ENCODE measurements at regions not wholly inside any gene's neighbourhood (a gene's known extent, or its start where the extent isn't known, plus 50 kb on each side); places are given as distances from the start of the nearest gene placed in this dataset.
"Not testable (repeated sequence)": the region's sequence is repeated elsewhere in the genome, so short reads cannot be mapped to it uniquely, and the experiment has no call there.

DNA sequence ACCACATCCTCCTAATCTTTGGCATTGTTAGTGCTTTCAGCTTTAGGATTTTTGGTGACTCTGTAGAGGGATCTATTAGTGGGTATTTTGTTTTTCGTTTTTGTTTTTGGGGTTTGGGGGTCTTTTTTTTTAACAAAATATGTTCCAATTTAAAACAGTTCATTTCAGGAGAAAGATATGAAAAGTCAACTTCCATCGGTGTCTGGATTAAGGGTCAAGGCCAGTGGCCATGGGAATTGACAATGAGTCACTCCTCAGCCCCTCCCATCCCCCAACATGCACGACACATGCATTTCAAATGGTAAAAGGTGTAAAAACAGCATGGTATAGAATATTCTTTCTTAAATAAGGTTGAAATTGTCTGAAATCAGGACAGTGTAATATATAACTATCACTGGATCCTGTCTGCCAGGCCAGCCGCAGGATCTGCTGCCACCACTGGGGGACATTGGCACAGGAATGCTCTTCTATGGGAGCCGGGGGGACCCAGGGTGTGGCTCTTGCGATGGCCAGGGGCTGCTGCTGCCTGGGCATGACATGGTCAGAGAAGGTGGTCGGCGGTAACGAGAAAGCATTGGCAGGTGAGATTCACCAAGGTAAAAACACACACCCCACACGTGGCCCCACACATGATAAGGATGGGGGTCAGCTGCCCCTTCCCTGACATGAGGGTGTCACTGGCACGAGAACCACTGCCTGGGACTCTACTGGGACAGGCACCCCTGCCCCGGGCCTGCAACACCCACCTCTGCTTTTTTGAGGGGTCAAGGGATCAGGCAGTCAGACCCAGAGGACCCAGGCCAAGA lies 126.2 kb upstream of the KCTD7 start:
- DNase-seq (ENCODE audit: low read depth, low spot score): no peak

DNA sequence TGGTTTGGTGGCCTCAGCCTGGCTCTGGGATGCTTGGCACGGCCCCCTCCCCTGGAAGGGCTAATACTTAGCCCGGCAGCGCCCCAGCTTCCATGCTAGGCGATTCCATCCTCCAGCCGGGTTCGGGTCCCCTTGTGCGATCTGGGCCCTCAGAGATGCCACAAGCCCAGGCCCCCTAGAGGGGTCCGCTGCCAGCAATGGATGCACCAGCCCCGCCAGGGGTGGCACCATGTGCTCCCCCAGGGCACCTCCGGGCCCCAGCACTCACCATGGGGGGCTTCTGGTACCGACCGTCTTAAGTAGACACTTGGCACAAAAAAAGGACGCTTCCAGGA lies 125.7 kb upstream of the KCTD7 start:
- no peak for DNase-seq (ENCODE audit: low read depth, low spot score)

DNA sequence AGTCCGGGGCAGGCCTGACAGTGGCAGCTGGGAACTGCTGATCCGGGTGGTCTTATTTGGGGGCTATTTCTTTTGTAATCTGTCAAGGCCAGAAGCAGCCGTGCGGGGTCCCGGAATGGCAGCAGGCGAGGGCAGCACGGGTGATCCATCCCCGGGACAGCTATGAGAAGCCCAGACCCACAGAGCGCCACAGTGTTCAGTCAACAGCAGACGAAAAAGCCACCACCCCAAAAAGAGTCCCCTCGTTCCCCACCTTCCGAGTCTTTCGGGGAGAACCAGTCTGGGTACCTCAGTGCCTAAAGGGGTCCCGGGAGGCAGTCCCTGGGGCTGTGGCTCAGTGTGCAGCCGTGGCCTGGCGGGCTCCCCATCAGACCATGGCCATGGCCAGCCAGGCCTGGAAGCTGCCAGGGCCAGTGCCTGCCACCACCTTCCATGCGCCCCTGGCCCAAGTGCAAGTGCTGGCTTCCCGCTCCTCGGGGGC lies 125.1 kb upstream of the KCTD7 start:
- no peak for DNase-seq (ENCODE audit: low read depth, low spot score)

DNA sequence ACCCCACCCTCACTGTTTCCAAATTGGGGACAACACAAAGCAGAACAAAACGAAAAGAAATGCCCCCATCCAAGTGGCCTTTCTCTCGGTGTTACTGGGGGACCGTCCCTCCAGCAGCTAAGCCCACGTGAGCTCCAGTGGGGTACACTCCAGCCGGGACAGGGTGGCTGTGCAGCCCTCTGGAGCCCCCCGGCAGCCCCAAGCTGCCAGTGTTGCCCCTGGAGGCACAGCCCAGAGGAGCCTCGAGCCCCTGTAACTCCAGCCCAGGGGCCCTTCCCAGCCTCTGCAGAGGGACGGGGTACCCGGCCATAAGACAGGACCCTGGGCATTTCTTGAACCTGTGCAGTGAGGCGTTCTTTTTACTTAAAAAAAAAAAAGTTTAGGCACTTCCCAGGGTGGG lies 124.5 kb upstream of the KCTD7 start:
- DNase-seq (ENCODE audit: low read depth, low spot score): no peak

DNA sequence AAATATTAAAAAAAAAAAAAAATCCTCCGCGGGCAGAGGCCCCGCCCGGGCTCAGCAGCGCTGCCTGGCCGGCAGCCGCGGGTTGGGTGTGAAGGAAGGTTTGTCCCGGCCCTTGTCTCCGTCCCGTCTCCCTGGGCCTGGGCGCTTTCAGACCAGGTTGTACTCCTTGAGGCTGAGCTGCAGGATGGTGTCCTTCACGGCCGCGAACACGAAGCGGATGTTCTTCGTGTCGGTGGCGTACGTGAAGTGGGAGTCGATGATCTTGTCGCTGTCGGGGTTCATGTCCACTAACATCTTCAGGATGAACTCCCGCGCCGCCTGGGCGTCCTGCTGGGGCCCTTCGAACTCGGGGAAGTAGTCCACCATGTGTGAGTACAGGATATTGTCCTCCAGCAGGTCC lies 123.7 kb upstream of the KCTD7 start:
- no peak for DNase-seq (ENCODE audit: low read depth, low spot score)

DNA sequence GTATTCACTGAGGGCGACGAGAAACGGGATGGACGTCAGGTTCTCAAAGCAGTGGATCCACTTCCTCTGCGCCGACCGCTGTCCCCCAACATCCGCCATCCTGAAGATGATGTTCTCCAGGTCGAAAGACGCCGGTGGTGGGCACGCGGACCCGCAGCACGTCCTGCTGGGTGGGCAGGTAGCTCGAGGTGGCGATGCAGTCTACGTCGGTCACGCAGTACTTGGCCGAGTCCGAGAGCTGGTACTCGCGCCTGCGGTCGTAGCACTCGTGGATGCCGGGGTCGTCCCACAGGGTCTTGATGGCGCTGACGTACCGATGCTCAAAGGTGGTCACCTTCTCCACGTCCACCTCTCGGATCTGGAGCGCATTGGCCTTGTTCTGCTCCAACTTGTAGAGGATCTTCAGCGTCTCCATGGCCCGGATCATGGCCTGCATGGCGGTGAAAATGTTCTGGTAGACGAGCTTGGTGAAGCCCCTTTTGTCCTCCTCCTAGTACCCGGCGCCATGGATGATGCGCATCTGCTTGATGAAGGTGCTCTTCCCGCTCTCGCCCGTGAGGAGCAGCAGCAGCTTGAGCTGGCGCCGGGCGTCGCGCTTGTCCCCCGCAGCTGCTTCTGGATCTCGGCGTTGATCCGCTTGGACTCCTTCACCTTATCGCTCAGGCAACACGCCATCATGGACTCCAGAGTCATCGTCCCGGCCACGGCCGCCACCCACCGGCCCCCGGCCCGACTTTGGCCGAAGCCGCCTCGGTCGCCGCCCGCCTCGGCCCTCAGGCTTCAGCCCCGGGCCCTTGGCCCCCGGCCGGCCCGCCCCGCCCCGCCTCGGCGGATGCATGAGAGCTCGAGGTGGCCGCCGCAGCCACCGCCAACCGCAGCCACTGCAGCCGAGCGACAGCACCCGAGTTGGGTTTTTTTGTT lies 122.9 kb upstream of the KCTD7 start:
- DNase-seq (ENCODE audit: low read depth, low spot score): no peak

DNA sequence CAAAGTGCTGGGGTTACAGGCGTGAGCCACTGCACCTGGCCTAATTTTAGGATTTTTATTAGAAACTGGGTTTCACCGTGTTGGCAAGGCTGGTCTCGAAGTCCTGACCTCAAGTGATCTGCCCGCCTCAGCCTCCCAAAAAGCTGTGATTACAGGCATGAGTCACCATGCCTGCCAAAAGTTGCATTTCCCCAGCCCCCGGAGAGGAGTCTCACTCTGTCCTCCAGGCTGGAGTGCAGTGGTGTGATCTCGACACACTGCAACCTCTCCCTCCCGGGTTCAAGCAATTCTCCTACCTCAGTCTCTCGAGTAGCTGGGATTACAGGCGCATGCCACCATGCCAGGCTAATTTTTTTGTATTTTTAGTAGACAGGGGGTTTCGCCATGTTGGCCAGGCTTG lies 122.0 kb upstream of the KCTD7 start:
- not testable (repeated sequence) for DNase-seq (ENCODE audit: low read depth, low spot score)

DNA sequence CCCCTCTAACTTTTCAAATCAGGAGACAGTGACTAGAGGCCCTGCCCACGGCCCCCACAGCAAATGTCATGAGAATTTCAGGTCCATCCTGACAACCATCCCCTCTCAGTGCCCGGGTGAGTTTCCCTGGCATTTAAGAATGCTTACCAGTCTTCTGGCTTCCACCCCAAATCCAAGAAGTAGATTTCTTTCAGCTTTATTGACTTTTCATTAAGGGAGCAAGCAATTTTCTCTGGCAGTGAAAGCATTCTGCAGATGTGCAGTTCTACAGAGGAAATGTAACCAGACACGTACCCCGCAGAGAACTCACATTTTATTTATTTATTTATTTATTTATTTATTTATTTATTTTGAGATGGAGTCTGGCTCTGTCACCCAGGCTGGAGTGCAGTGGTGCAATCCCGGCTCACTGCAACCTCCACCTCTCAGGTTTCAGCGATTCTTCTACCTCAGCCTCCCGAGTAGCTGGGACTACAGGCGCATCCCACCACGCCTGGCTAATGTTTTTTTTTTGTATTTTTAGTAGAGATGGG lies 120.9 kb upstream of the KCTD7 start:
- no peak for DNase-seq (ENCODE audit: low read depth, low spot score)

DNA sequence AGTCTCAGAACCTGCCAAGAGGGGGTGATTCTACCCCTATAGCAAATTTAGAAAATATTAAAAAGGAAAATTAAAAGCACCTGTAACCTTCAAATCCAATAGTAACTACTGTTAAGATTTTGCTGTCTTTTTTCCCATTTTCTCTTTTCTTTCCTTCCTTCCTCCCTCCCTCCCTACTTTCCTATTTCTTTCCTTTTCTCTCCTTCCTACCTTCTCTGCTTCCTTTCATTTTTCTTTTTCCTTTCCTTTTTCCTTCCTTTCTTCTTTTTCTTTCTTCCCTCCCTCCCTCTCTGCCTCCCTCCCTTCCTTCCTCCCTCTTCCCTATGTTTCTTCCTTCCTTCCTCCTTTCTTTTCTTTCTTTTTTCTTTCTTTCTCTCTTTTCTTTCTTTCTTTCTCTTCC lies 120.2 kb upstream of the KCTD7 start:
- no peak for DNase-seq (ENCODE audit: low read depth, low spot score)

DNA sequence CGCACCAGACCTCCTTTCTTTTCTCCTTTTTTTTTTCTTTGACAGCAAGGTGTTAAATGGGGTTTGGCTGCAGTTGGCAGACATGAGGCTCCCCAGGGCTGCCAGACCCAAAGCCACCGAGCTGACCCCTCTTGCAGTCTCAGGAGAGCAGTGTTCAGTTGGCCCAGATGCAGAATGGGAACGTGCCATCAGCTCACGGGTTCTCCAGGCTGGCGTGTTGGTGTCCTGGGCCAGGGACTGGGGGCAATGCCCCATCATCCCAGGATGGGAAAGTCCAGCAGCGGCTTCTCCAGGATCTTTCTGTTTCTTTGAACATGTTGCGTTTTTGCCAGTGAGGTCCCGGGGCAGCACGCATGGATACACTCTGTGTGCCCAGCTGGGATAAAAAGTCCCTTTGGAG lies 114.6 kb upstream of the KCTD7 start:
- no peak for DNase-seq (ENCODE audit: low read depth, low spot score)

DNA sequence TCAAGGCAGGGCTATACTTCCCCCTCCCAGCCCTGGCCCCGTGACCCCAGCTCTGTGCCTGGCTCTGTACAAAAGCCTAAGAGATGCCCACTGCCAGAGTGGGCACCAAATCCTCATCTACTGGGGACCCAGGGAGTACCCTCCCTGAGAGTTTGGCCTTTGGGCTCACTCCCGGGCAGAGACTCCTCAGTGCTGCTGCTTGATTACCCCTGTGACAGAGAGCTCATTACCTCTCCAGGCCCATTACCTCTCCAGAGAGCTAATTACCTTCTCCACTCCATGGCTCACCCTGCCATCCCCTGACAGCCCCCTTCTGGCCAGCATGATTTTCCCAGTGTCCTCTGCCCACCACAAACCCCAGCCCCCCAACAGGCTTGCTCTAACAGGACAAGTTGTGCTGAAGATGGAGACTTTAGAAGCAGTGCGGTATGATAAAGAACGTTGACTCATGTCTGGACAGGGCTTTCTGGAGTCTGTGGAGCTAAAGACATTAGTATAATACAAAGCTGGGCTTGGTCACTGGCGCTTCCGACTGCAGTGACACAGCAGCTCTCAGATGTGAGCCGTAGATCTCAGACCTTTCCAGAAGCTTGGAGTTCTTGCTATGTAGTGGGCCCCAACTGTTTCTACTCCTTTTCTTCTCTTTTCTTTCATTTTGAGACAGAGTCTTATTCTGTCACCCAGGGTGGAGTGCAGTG lies 111.3 kb upstream of the KCTD7 start:
- no peak for DNase-seq (ENCODE audit: low read depth, low spot score)

DNA sequence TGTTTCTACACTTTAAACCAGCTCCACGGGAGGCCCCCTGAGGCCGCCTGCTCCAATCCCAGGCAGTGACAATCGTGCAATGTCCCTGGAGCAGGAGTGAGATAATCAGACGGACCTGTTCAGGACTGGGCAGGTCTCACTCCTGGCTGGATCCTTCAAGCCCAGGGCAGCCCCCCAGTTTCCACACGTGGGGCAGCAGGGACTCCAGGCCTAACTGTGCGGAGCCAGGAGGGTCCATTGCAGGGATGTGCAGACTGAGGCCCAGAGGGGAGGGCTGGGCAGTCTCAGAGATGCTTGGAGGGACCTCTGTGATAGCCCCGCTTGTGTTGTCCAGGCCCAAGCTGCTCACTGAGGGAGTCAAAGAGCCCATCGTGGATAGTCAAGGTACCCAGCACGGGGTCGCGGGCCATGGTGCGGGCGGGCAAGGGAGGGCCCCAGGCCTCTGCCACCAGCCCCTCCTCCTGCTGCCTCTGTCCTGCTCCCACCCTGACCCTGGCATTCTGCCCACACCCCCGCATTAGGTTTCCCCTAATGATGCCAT lies 110.5 kb upstream of the KCTD7 start:
- DNase-seq (ENCODE audit: low read depth, low spot score): no peak

DNA sequence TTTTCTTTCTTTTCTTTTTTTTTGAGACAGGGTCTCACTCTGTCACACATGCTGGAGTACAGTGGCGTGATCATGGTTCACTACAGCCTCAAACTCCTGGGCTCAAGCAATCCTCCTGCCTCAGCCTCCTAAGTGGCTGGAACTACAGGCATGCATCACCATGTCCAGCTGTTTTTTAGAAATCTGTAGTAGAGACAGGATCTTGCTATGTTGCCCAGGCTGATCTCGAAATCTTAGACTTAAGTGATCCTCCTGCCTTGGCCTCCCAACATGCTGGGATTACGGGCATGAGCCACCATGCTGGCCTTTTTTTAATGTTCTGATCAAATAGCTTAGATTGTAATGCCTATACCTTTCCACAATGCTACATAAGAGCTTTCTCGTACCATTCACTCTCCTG lies 107.0 kb upstream of the KCTD7 start:
- DNase-seq (ENCODE audit: low read depth, low spot score): no peak

DNA sequence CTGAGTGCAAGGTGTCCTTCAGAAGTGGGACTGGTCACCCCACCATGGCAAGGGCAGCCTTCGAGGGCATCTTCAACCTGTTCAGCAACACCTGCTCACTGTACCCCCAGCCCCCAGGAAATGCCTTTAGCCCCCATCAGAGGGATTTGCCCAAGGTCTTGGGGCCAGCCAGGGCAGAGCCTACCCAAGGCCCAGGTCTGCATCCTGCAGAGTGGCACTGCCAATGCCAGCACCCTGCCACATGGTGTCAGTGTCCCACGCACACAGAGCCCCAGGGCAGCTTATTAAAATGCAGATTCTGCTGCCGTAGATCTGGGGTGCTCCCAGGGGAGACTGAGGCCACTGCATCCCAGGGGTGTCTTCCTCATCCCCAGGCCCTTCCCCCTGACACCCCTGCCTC lies 106.2 kb upstream of the KCTD7 start:
- no peak for DNase-seq (ENCODE audit: low read depth, low spot score)

DNA sequence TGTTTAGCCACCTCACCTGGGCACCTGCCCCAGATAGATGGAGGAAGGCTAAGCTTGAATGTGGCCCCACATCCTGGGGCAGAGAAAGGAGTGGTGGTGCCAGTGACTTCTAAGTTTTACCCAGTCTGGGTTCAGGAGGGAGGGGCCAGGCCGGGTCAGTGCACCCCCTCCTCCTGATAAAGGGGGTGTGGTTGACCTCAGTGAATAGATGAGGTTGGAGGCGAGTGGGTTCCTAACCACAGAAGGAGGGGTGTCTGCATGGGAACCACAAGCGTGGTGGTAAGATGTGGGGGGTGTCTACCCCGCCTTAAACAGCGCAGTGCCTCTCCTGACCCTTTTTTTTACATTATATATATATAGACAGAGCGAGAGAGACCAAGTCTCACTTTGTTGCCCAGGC lies 105.3 kb upstream of the KCTD7 start:
- DNase-seq (ENCODE audit: low read depth, low spot score): no peak

DNA sequence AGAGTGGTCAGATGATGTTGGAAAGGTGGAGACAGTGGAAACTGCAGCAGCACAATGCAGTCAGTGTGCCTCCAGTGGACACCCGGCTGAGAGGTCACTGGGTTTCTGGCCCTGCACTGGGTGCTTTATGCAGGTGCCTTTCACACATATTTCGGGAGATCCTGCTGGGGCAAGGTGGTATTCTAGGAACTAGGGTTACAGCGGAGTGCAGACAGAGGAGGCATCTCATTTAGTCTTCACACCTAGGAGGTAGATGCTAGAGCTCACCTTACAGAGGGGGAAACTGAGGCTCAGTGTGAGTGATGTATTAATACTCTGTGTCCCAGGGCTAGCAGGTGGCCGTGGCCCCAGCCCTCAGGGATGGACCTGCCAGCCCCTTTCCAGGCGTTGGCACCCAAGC lies 103.9 kb upstream of the KCTD7 start:
- DNase-seq (ENCODE audit: low read depth, low spot score): no peak

DNA sequence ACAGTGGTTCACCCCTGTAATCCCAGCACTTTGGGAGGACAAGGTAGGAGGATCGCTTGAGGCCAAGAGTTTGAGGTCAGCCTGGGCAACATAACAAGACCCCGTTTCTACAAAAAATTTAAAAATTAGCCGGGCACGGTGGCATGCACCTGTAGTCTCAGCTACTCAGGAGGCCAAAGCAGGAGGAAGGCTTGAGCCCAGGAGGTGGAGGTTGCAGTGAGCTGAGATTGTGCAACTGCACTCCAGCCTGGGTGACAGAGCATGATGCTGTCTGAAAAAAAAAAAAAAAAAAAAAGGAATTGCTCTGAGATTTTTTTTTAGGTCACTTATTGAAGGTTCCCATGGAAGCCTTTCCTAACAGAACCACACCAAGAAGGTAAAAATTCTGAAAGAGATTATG lies 101.9 kb upstream of the KCTD7 start:
- not testable (repeated sequence) for DNase-seq (ENCODE audit: low read depth, low spot score)

DNA sequence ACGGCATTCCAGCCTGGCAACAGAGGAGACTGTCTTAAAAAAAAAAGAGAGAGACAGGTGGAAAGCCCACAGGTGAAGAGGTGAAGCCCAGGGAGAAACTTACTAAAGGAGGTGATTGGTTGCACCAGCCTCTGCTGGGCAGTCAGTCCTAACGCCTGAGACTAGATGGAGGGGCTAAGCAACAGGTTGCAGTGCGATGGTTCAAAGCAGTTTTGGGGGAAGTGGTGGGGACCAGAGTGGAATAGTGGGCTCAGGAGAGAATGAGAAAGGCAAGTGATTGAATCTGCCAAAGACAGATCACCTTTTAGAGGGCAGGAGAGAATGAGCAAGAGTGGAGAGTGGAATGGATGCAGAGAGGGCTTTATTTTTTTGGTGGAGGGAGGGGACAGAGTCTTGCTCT lies 100.0 kb upstream of the KCTD7 start:
- no peak for DNase-seq (ENCODE audit: low read depth, low spot score)

DNA sequence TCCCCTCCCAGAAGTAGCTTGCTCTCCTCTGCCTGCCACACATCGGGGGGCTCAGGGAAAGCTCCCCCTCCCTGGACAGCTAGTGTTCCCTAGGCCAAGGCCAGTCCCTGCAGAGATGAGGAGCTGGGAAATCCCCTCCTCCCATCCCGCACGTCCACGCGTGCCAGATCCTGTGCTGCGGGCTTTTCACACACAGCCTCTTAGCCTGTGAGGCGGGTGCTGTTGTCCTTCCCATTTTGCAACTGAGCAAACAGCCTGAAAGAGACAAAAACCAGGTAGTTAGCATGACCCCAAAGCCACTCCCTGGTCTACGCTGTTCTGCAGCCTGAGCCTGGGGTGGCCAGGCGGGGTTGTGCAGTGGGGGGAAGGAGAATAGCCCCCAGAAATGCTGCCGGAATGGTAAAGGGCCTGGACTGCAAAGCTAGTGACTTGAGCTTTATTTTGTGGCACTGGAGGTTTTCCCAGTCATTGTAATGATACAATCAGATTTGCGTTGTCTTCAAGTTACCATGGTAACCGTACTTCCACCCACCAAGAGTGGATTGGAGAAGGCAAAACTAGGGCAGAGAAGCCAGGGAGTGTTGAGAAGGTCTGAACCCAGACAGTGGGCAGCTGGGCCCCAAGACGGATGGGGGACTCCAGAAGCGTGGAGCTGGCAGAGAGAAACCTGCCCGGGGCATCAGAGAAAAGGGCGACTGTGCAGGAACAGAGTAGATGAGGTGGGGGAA lies 98.6 kb upstream of the KCTD7 start:
- no peak for DNase-seq (ENCODE audit: low read depth, low spot score)

DNA sequence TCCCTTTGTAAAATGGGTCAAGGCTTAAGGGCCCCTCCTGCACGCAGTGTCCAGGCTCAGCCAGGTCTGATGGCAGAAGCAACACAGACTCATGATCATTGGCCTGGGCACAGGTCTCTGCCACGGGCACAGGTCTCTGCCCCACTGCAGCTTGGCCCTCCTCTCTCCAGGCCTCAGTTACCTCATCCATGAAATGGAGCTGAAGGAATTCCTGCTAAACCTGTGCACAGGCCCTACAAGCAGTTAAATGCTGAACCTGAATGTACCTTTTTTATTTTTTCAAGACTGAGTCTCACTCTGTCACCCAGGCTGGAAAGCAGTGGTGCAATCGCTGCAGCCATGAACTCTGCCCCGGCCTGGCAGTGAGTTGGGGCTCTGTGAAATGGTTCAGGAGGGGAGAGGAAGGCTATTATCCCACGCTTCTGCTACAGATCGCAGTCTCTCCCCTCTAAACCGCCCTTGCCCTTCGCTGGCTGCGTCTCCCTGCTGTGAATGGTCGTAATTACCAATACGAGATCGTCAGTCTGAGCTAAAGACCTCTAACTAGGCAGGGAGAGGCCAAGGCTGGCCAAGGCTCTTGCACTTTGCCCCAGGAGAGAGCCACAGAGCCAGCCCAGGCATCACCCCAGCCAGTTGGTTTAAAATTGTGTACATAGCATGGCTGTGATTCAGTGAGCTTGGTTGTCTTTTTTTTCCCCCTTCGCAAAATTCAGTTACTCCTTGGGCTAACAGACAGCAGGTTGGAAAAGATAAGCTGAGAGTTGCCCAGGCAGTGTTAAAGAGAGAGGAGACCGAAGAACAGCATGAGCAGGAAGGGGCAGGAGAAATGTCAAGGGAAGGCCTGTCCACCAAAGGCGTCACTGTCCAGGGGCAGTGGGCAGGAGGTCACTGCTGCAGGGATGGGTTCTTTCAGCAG lies 93.0 kb upstream of the KCTD7 start:
- DNase-seq (ENCODE audit: low read depth, low spot score): no peak

All from smooth muscle cell of the brain vasculature (primary cell).